Osteoblast (primary cell): ENCODE measurements at regions not wholly inside any gene's neighbourhood (a gene's known extent, or its start where the extent isn't known, plus 50 kb on each side); places are given as distances from the start of the nearest gene placed in this dataset.

Source experiments
- DNase-seq: peaks from one replicate; pipeline ENCODE4 v3.0.0; 2011; ENCODE audit warnings: low spot score, mixed read lengths; ENCODE audit not compliant: insufficient read length; ENCODE audit errors: missing footprints
- H2AFZ ChIP-seq: 2 replicates; pipeline ENCODE4 v1.6.0; 2011; ENCODE audit warnings: mild to moderate bottlenecking, low read length
- H3K27ac ChIP-seq: 2 replicates; pipeline ENCODE4 v1.5.1; 2011; ENCODE audit warnings: mild to moderate bottlenecking, low read depth, low read length, moderate library complexity
- H3K27me3 ChIP-seq: 2 replicates; pipeline ENCODE4 v1.6.0; 2012; ENCODE audit warnings: mild to moderate bottlenecking, control low read depth, inconsistent platforms, low read length, moderate library complexity; ENCODE audit not compliant: insufficient read depth
- H3K36me3 ChIP-seq: 2 replicates; pipeline ENCODE4 v1.5.1; 2011; ENCODE audit warnings: mild to moderate bottlenecking, low read length, control low read depth, moderate library complexity; ENCODE audit not compliant: insufficient read depth
- H3K4me1 ChIP-seq: 2 replicates; pipeline ENCODE4 v1.5.1; 2011; ENCODE audit warnings: mild to moderate bottlenecking, low read length, control low read depth, moderate library complexity; ENCODE audit not compliant: insufficient read depth
- H3K4me2 ChIP-seq: 2 replicates; pipeline ENCODE4 v1.6.0; 2011; ENCODE audit warnings: mild to moderate bottlenecking, low read length; ENCODE audit not compliant: insufficient read depth
- H3K4me3 ChIP-seq: fragments of 200-600 bp; sonication (generic); 3 replicates; pipeline ENCODE4 v1.5.1; 2012; ENCODE audit warnings: mild to moderate bottlenecking, low read length, inconsistent platforms; ENCODE audit not compliant: insufficient read depth
- H3K79me2 ChIP-seq: 2 replicates; pipeline ENCODE4 v1.6.0; 2012; ENCODE audit warnings: mild to moderate bottlenecking, low read length, control low read depth, inconsistent platforms; ENCODE audit not compliant: insufficient read depth
- H3K9me3 ChIP-seq: 2 replicates; pipeline ENCODE4 v1.5.1; 2011; ENCODE audit warnings: low read depth, low read length, control low read depth
- H4K20me1 ChIP-seq: 2 replicates; pipeline ENCODE4 v1.6.0; 2012; ENCODE audit warnings: mild to moderate bottlenecking, low read length, control low read depth; ENCODE audit not compliant: insufficient read depth
- CTCF ChIP-seq: IDR thresholded peaks from 2 replicates; pipeline ENCODE4 v1.5.1; 2011; ENCODE audit warnings: mild to moderate bottlenecking, low read depth, low read length, moderate library complexity; ENCODE audit errors: extremely low read depth

GRCh38 chr2:122322815-122323214 is 567.4 kb downstream of the TSN start:
- Histone ChIP-seq H3K4me1 (no peaks in the 10 kb centered on the region), H3K79me2 (no peaks in the 10 kb centered on the region), H3K36me3 (no peaks in the 10 kb centered on the region), H4K20me1 (no peaks in the 10 kb centered on the region), H3K9me3 (no peaks in the 10 kb centered on the region), H3K4me3 (no peak overlapping the region), H3K4me2 (no peak overlapping the region), H3K27ac (no peak overlapping the region), H3K27me3 (no peaks in the 10 kb centered on the region), H2AFZ (no peak overlapping the region)
- no peak for TF ChIP-seq CTCF
- DNase-seq, result no peak

GRCh38 chr2:122323927-122324326 is 568.5 kb downstream of the TSN start:
- no peak for DNase-seq
- Histone ChIP-seq H3K4me3 (no peak overlapping the region), H4K20me1 (no peaks in the 10 kb centered on the region), H3K4me2 (no peak overlapping the region), H3K4me1 (no peaks in the 10 kb centered on the region), H3K79me2 (no peaks in the 10 kb centered on the region), H3K36me3 (no peaks in the 10 kb centered on the region), H3K9me3 (no peaks in the 10 kb centered on the region), H3K27ac (no peak overlapping the region), H2AFZ (no peak overlapping the region), H3K27me3 (no peaks in the 10 kb centered on the region)
- TF ChIP-seq CTCF, result no peak

- Histone ChIP-seq H4K20me1 (no peaks in the 10 kb centered on the region), H3K4me3 (no peak overlapping the region), H3K27ac (no peak overlapping the region), H2AFZ (no peak overlapping the region), H3K4me1 (no peaks in the 10 kb centered on the region), H3K36me3 (no peaks in the 10 kb centered on the region), H3K4me2 (no peak overlapping the region), H3K9me3 (no peaks in the 10 kb centered on the region), H3K27me3 (no peaks in the 10 kb centered on the region), H3K79me2 (no peaks in the 10 kb centered on the region)
- no peak for DNase-seq
- TF ChIP-seq CTCF, result no peak
These were observed 571.0 kb downstream of the TSN start for GRCh38 chr2:122326471-122326870.

GRCh38 chr2:122328816-122329215 is 573.4 kb downstream of the TSN start:
- H3K4me1 ChIP-seq, result no peaks in the 10 kb centered on the region
- no peak for DNase-seq

More at GRCh38 chr2:122328816-122329215, 573.4 kb downstream of the TSN start:
- peaks cover 2% of the 10 kb centered on the region for H3K9me3 ChIP-seq
- no peak for TF ChIP-seq CTCF
- no peak overlapping the region for H3K4me2 ChIP-seq
- H4K20me1 ChIP-seq, result no peaks in the 10 kb centered on the region
- H3K36me3 ChIP-seq, result no peaks in the 10 kb centered on the region
- no peak overlapping the region for H3K4me3 ChIP-seq
- H3K27ac ChIP-seq, result no peak overlapping the region
- H3K27me3 ChIP-seq, result no peaks in the 10 kb centered on the region
- no peaks in the 10 kb centered on the region for H3K79me2 ChIP-seq
- no peak overlapping the region for H2AFZ ChIP-seq
